ENCODE measurements at regions not wholly inside any gene's neighbourhood (a gene's known extent, or its start where the extent isn't known, plus 50 kb on each side); places are given as distances from the start of the nearest gene placed in this dataset.

GRCh38 chr21:21968810-21969209 lies 970.6 kb downstream of the NCAM2 start:
- no peak for TF ChIP-seq CTCF (IDR thresholded peaks at IDR 0.05)
- H3K36me3 Mint-ChIP-seq (ENCODE audit: low read depth) = no peaks in the 10 kb centered on the region; the same call in 1 of the 2 replicates
- H3K4me1 Mint-ChIP-seq (ENCODE audit: low read depth) = peaks cover 6% of the 10 kb centered on the region; the same call in 1 of the 2 replicates
- peaks cover 15% of the 10 kb centered on the region for H3K9me3 Mint-ChIP-seq
- no peak overlapping the region; the same call in 1 of the 2 replicates for H3K4me3 Mint-ChIP-seq
- H3K27ac Mint-ChIP-seq = no peak overlapping the region
- DNase-seq = no peak
- H3K27me3 Mint-ChIP-seq (ENCODE audit: insufficient read depth) = no peaks in the 10 kb centered on the region; the same call in 1 of the 2 replicates

- Mint-ChIP-seq H3K27ac (no peak overlapping the region), H3K9me3 (peaks cover 11% of the 10 kb centered on the region), H3K4me3 (no peak overlapping the region; the same call in 1 of the 2 replicates), H3K4me1 (ENCODE audit: low read depth) (peaks cover 6% of the 10 kb centered on the region; the same call in 1 of the 2 replicates), H3K27me3 (ENCODE audit: insufficient read depth) (no peaks in the 10 kb centered on the region; the same call in 1 of the 2 replicates), H3K36me3 (ENCODE audit: low read depth) (no peaks in the 10 kb centered on the region; the same call in 1 of the 2 replicates)
- DNase-seq = no peak
- no peak for TF ChIP-seq CTCF (IDR thresholded peaks at IDR 0.05)
Measured at GRCh38 chr21:21969211-21969610, 971.0 kb downstream of the NCAM2 start.

GRCh38 chr21:21971384-21971783 lies 973.2 kb downstream of the NCAM2 start:
- no peaks in the 10 kb centered on the region; the same call in 1 of the 2 replicates for H3K27me3 Mint-ChIP-seq (ENCODE audit: insufficient read depth)
- no peaks in the 10 kb centered on the region; the same call in 1 of the 2 replicates for H3K9me3 Mint-ChIP-seq
- no peak for TF ChIP-seq CTCF (IDR thresholded peaks at IDR 0.05)
- no peak for DNase-seq
- H3K4me1 Mint-ChIP-seq (ENCODE audit: low read depth) = peaks cover 6% of the 10 kb centered on the region; the same call in 1 of the 2 replicates
- no peak overlapping the region for H3K4me3 Mint-ChIP-seq
- H3K36me3 Mint-ChIP-seq (ENCODE audit: low read depth) = no peaks in the 10 kb centered on the region
- no peak overlapping the region for H3K27ac Mint-ChIP-seq

GRCh38 chr21:21973806-21974205 lies 975.6 kb downstream of the NCAM2 start:
- no peaks in the 10 kb centered on the region for H3K36me3 Mint-ChIP-seq (ENCODE audit: low read depth)
- DNase-seq = no peak
- TF ChIP-seq CTCF (IDR thresholded peaks at IDR 0.05) = peak; percentile 11; the same call in 1 of the 2 replicates
- peak overlapping the region; percentile 32; the same call in 1 of the 2 replicates for H3K4me3 Mint-ChIP-seq
- no peak overlapping the region; the same call in 1 of the 2 replicates for H3K27ac Mint-ChIP-seq
- no peaks in the 10 kb centered on the region; the same call in 1 of the 2 replicates for H3K9me3 Mint-ChIP-seq
- no peaks in the 10 kb centered on the region; the same call in none of the 2 replicates for H3K27me3 Mint-ChIP-seq (ENCODE audit: insufficient read depth)
- peaks cover 6% of the 10 kb centered on the region; the same call in 1 of the 2 replicates for H3K4me1 Mint-ChIP-seq (ENCODE audit: low read depth)

GRCh38 chr21:21996891-21997290 lies 998.7 kb downstream of the NCAM2 start:
- peaks cover 14% of the 10 kb centered on the region; the same call in 1 of the 2 replicates for H3K9me3 Mint-ChIP-seq
- no peak overlapping the region for H3K27ac Mint-ChIP-seq
- H3K36me3 Mint-ChIP-seq (ENCODE audit: low read depth) = no peaks in the 10 kb centered on the region
- no peak for TF ChIP-seq CTCF (IDR thresholded peaks at IDR 0.05)
- H3K4me3 Mint-ChIP-seq = no peak overlapping the region
- no peak for DNase-seq
- no peaks in the 10 kb centered on the region for H3K4me1 Mint-ChIP-seq (ENCODE audit: low read depth)
- peaks cover 2% of the 10 kb centered on the region; the same call in 1 of the 2 replicates for H3K27me3 Mint-ChIP-seq (ENCODE audit: insufficient read depth)
